SK-N-SH (cell line): ENCODE measurements at regions not wholly inside any gene's neighbourhood (a gene's known extent, or its start where the extent isn't known, plus 50 kb on each side); places are given as distances from the start of the nearest gene placed in this dataset.

Source experiments
- CTCF ChIA-PET: fragments of 300-600, 350-600 bp; formaldehyde crosslinking; extraction: SDS; loops from one replicate; lab custom pipeline; 2021; lab: Yijun Ruan, JAX
- POLR2A ChIA-PET: fragments of 350-600 bp; sonication (Branson Sonifier 250); formaldehyde crosslinking; extraction: SDS; loops from one replicate; lab custom pipeline; 2020; ENCODE audit warnings: antibody characterized with exemption, inconsistent platforms; lab: Yijun Ruan, JAX
- DNase-seq: peaks from one replicate; pipeline ENCODE4 v3.0.0; 2012
- H2AFZ ChIP-seq: fragments of 200-600 bp; sonication (generic); 2 replicates; pipeline ENCODE4 v1.8.1; 2016; ENCODE audit warnings: antibody characterized with exemption, mild to moderate bottlenecking, low read depth
- H3F3A ChIP-seq: fragments of 200-600 bp; sonication (generic); replicated peaks from 2 replicates; pipeline ENCODE3; 2016; ENCODE audit warnings: antibody characterized with exemption, mild to moderate bottlenecking; ENCODE audit not compliant: insufficient read depth
- H3K27ac ChIP-seq, 2 experiments: fragments of 200-500 bp in 1 of 2; fragments of 200-600 bp in 1 of 2; sonication (Bioruptor generic) in 1 of 2; sonication (generic), shearing (Covaris generic) in 1 of 2; 2 replicates each; pipeline versions ENCODE4 v1.5.1 to v1.6.1; 2014 to 2016; ENCODE audit warnings: low read depth in 2 of 2, inconsistent platforms in 1 of 2, low read length in 1 of 2, mild to moderate bottlenecking in 1 of 2, mixed read lengths in 1 of 2
- H3K27me3 ChIP-seq: fragments of 200-600 bp; sonication (generic), shearing (Covaris generic); 2 replicates; pipeline ENCODE4 v1.6.1; 2016; ENCODE audit warnings: mixed run types; ENCODE audit not compliant: insufficient read depth
- H3K36me3 ChIP-seq, 2 experiments: fragments of 200-500 bp in 1 of 2; fragments of 200-600 bp in 1 of 2; sonication (Bioruptor generic) in 1 of 2; sonication (generic) in 1 of 2; replicated peaks in 1 of 2; 2 replicates each; pipeline versions ENCODE3 to v1.5.1; 2014 to 2016; ENCODE audit warnings: low read length in 1 of 2, mild to moderate bottlenecking in 1 of 2; ENCODE audit not compliant: insufficient read depth in 2 of 2, control insufficient read depth in 1 of 2
- H3K4me1 ChIP-seq, 2 experiments: fragments of 200-500 bp in 1 of 2; fragments of 200-600 bp in 1 of 2; sonication (Bioruptor generic) in 1 of 2; sonication (generic), shearing (Covaris generic) in 1 of 2; 2 replicates each; pipeline versions ENCODE4 v1.5.1 to v1.6.1; 2014 to 2016; ENCODE audit warnings: low read depth in 1 of 2, low read length in 1 of 2, mixed run types in 1 of 2; ENCODE audit not compliant: insufficient read depth in 2 of 2, control insufficient read depth in 1 of 2
- H3K4me2 ChIP-seq: fragments of 200-600 bp; sonication (generic), shearing (Covaris generic); 2 replicates; pipeline ENCODE4 v1.6.1; 2017; ENCODE audit warnings: mixed run types
- H3K4me3 ChIP-seq, 2 experiments: fragments of 200-500 bp in 1 of 2; fragments of 200-600 bp in 1 of 2; sonication (Bioruptor generic) in 1 of 2; sonication (generic), shearing (Covaris generic) in 1 of 2; 2 replicates each; pipeline versions ENCODE4 v1.5.1 to v1.8.1; 2014 to 2016; ENCODE audit warnings: low read depth in 2 of 2, inconsistent platforms in 1 of 2, low read length in 1 of 2, mild to moderate bottlenecking in 1 of 2, mixed read lengths in 1 of 2, moderate library complexity in 1 of 2
- H3K79me2 ChIP-seq: fragments of 200-600 bp; sonication (generic); 2 replicates; pipeline ENCODE4 v1.8.1; 2017; ENCODE audit warnings: mild to moderate bottlenecking; ENCODE audit not compliant: insufficient read depth
- H3K9ac ChIP-seq: fragments of 200-600 bp; sonication (generic); 2 replicates; pipeline ENCODE4 v1.6.1; 2017; ENCODE audit warnings: mixed run types
- H3K9me2 ChIP-seq: fragments of 200-600 bp; sonication (generic); 2 replicates; pipeline ENCODE4 v1.6.1; 2017; ENCODE audit warnings: mixed run types
- H3K9me3 ChIP-seq: fragments of 200-600 bp; sonication (generic); 2 replicates; pipeline ENCODE4 v1.6.1; 2017; ENCODE audit warnings: mixed run types, mild to moderate bottlenecking, moderate library complexity
- H4K20me1 ChIP-seq: fragments of 200-600 bp; sonication (generic); 2 replicates; pipeline ENCODE4 v1.6.1; 2017; ENCODE audit warnings: mild to moderate bottlenecking, mixed run types; ENCODE audit not compliant: insufficient read depth
- CHD2 ChIP-seq: fragments of 150-350 bp; IDR thresholded peaks from 2 replicates; pipeline ENCODE4 v1.6.1; 2018; ENCODE audit warnings: low read length; ENCODE audit not compliant: partially characterized antibody
- EP300 ChIP-seq, 2 experiments: IDR thresholded peaks; 2 replicates each; pipeline versions ENCODE4 v1.4.0 to v1.6.1; 2012; ENCODE audit warnings: borderline replicate concordance in 1 of 2, low read depth in 1 of 2, low read length in 1 of 2
- EZH2phosphoT487 ChIP-seq: fragments of 200-600 bp; sonication (generic); IDR thresholded peaks from 2 replicates; pipeline ENCODE4 v1.6.1; 2017; ENCODE audit warnings: low read depth, mixed run types, mild to moderate bottlenecking, antibody characterized with exemption, moderate library complexity, borderline replicate concordance
- GABPA ChIP-seq: IDR thresholded peaks from 2 replicates; pipeline ENCODE4 v1.4.0; 2012; ENCODE audit warnings: low read depth, mild to moderate bottlenecking
- GATA2 ChIP-seq: sonication (generic); formaldehyde crosslinking; IDR thresholded peaks from 2 replicates; pipeline ENCODE4 v1.5.0; 2020; ENCODE audit warnings: mild to moderate bottlenecking, missing genetic modification reagents
- JUND ChIP-seq: IDR thresholded peaks from 2 replicates; pipeline ENCODE4 v1.4.0; 2012
- MAX ChIP-seq: IDR thresholded peaks from 2 replicates; pipeline ENCODE4 v1.4.0; 2012; ENCODE audit warnings: low read depth
- NFIC ChIP-seq: IDR thresholded peaks from 2 replicates; pipeline ENCODE4 v1.4.0; 2012; ENCODE audit warnings: borderline replicate concordance
- NRF1 ChIP-seq: IDR thresholded peaks from 2 replicates; pipeline ENCODE4 v1.6.1; 2012; ENCODE audit warnings: low read depth, mild to moderate bottlenecking, low read length
- PBX3 ChIP-seq: IDR thresholded peaks from 2 replicates; pipeline ENCODE4; 2012
- POLR2AphosphoS5 ChIP-seq: IDR thresholded peaks from 2 replicates; pipeline ENCODE4 v1.6.1; 2012; ENCODE audit warnings: low read depth, low read length
- REST ChIP-seq: IDR thresholded peaks from 2 replicates; pipeline ENCODE4 v1.6.1; 2012; ENCODE audit warnings: mild to moderate bottlenecking, low read depth, low read length, moderate library complexity
- RXRA ChIP-seq: IDR thresholded peaks from 2 replicates; pipeline ENCODE4 v1.4.0; 2012; ENCODE audit warnings: low read depth, mild to moderate bottlenecking, borderline replicate concordance
- SIN3A ChIP-seq: IDR thresholded peaks from 2 replicates; pipeline ENCODE4 v1.6.1; 2012; ENCODE audit warnings: low read depth, mild to moderate bottlenecking, low read length, moderate library complexity, borderline replicate concordance
- SMC3 ChIP-seq: IDR thresholded peaks from 2 replicates; pipeline ENCODE4 v1.6.1; 2012; ENCODE audit warnings: low read depth, low read length, improper control_type of control experiment
- WGBS: methylation state at CpG from one replicate; pipeline ENCODE4 v1.1.6; 2017; ENCODE audit warnings: low lambda C conversion rate; 5-methylcytosine and 5-hydroxymethylcytosine counted together

GRCh38 chr19:30679789-30680188 lies 307.6 kb downstream of the ZNF536 start:
- no peaks in the 10 kb centered on the region for H3K9me2 ChIP-seq
- H3K9ac ChIP-seq: no peak overlapping the region
- no peaks in the 10 kb centered on the region for H4K20me1 ChIP-seq
- no peak overlapping the region for H3K4me2 ChIP-seq
- CTCF ChIA-PET: interaction anchor here (3.2 to 3.3 kb wide), 2 partner anchors 11 to 13 kb away, joined by 34 to 58 read pairs; no protein-coding TSS in a partner anchor
- POLR2A ChIA-PET: no interaction called here
- no peaks in the 10 kb centered on the region for H3K79me2 ChIP-seq
- TF ChIP-seq EP300 (IDR thresholded peaks at IDR 0.05; ENCODE audit: borderline replicate concordance in 1 of 2, low read depth in 1 of 2, low read length in 1 of 2) (no peak), NRF1 (no peak), SIN3A (no peak), MAX (no peak), EZH2phosphoT487 (no peak), REST (no peak), JUND (no peak), POLR2AphosphoS5 (no peak), GATA2 (CRISPR knock-in tag) (no peak), CHD2 (no peak), NFIC (no peak), SMC3 (no peak), RXRA (no peak), PBX3 (no peak), GABPA (no peak)
- TF ChIP-seq, all 33 proteins: peak for 0
- H2AFZ ChIP-seq: no peak overlapping the region
- H3K4me1 ChIP-seq: peaks cover 0 to 29% of the 10 kb centered on the region in 2 experiments; a peak in 2 of 4 replicates
- WGBS: 43% methylated on average over 6 of the region's 6 CpGs
- no peak for DNase-seq
- H3F3A ChIP-seq: no peaks in the 10 kb centered on the region
- no peak overlapping the region for H3K27ac ChIP-seq
- H3K36me3 ChIP-seq: no peaks in the 10 kb centered on the region
- no peaks in the 10 kb centered on the region for H3K27me3 ChIP-seq
- no peak overlapping the region for H3K4me3 ChIP-seq
- H3K9me3 ChIP-seq: no peaks in the 10 kb centered on the region
